HG03571 (cell line): ENCODE measurements at regions not wholly inside any gene's neighbourhood (a gene's known extent, or its start where the extent isn't known, plus 50 kb on each side); places are given as distances from the start of the nearest gene placed in this dataset.
"Not testable (repeated sequence)": the region's sequence is repeated elsewhere in the genome, so short reads cannot be mapped to it uniquely, and the experiment has no call there.

Experiments used
- ATAC-seq: cut with Tn5 transposase; IDR thresholded peaks from one replicate; pipeline ENCODE4 v1.9.1; 2021; ENCODE audit not compliant: unreplicated experiment

GRCh38 chr13:44147233-44147632 is 226.4 kb upstream of the SERP2 start:
- ATAC-seq, result no peak

- ATAC-seq, result no peak
Observed at GRCh38 chr13:44147648-44148047, 226.0 kb upstream of the SERP2 start.

GRCh38 chr13:44148159-44148914 is 225.3 kb upstream of the SERP2 start:
- no peak for ATAC-seq

- ATAC-seq, result not testable (repeated sequence)
Observed at GRCh38 chr13:44149231-44149630, 224.4 kb upstream of the SERP2 start.

- no peak for ATAC-seq
Observed at GRCh38 chr13:44149821-44150220, 223.8 kb upstream of the SERP2 start.

GRCh38 chr13:44151474-44151873 is 222.2 kb upstream of the SERP2 start:
- no peak for ATAC-seq

- no peak for ATAC-seq
Observed at GRCh38 chr13:44153496-44153895, 220.1 kb upstream of the SERP2 start.

- ATAC-seq, result no peak
Observed at GRCh38 chr13:44155422-44156293, 218.0 kb upstream of the SERP2 start.

- no peak for ATAC-seq
Observed at GRCh38 chr13:44156294-44156658, 217.3 kb upstream of the SERP2 start.

GRCh38 chr13:44157606-44158005 is 216.0 kb upstream of the SERP2 start:
- no peak for ATAC-seq

- ATAC-seq, result no peak
Observed at GRCh38 chr13:44158098-44158521, 215.5 kb upstream of the SERP2 start.

- no peak for ATAC-seq
Observed at GRCh38 chr13:44158881-44159632, 214.6 kb upstream of the SERP2 start.

- no peak for ATAC-seq
Observed at GRCh38 chr13:44159633-44160279, 213.9 kb upstream of the SERP2 start.

GRCh38 chr13:44160591-44161191 is 212.9 kb upstream of the SERP2 start:
- no peak for ATAC-seq

- no peak for ATAC-seq
Observed at GRCh38 chr13:44163108-44163507, 210.5 kb upstream of the SERP2 start.

GRCh38 chr13:44165221-44165888 is 208.3 kb upstream of the SERP2 start:
- no peak for ATAC-seq

GRCh38 chr13:44165889-44166496 is 207.6 kb upstream of the SERP2 start:
- ATAC-seq, result no peak

- no peak for ATAC-seq
Observed at GRCh38 chr13:44169018-44169911, 204.4 kb upstream of the SERP2 start.

GRCh38 chr13:44170731-44171130 is 202.9 kb upstream of the SERP2 start:
- ATAC-seq, result no peak
